Thoracic aorta (tissue), 2 donors: ENCODE measurements at regions not wholly inside any gene's neighbourhood (a gene's known extent, or its start where the extent isn't known, plus 50 kb on each side); places are given as distances from the start of the nearest gene placed in this dataset.

Source experiments
- ATAC-seq: fragments of 150-250 bp; one replicate; pipeline ENCODE4 v1.8.0; 2017; ENCODE audit warnings: low read depth; ENCODE audit not compliant: insufficient number of reproducible peaks, low FRiP score
- DNase-seq: peaks from one replicate; pipeline ENCODE4 v3.0.0-alpha.2; 2020; ENCODE audit warnings: low spot score
- H3K27ac ChIP-seq, 2 donors: fragments of 200-600 bp; sonication (generic); 1 replicate in 1 of 2; 2 replicates in 1 of 2; pipeline ENCODE4 v1.5.1; 2016; ENCODE audit warnings: mild to moderate bottlenecking in 2 of 2, moderate library complexity in 2 of 2
- H3K27me3 ChIP-seq: fragments of 200-600 bp; sonication (generic); replicated peaks from 2 replicates; pipeline ENCODE4 v1.6.0; 2016; ENCODE audit warnings: mild to moderate bottlenecking; ENCODE audit not compliant: insufficient read depth
- H3K36me3 ChIP-seq: fragments of 200-600 bp; sonication (generic); one replicate; pipeline ENCODE4 v1.5.1; 2016
- H3K4me1 ChIP-seq, 2 donors: fragments of 200-600 bp; sonication (generic); 1 replicate in 1 of 2; 2 replicates in 1 of 2; pipeline versions ENCODE4 v1.5.1 to v1.6.0; 2016; ENCODE audit warnings: low read depth in 2 of 2, mild to moderate bottlenecking in 1 of 2; ENCODE audit not compliant: control insufficient read depth in 1 of 2
- H3K4me3 ChIP-seq: fragments of 200-600 bp; sonication (generic); 2 replicates; pipeline ENCODE4 v1.5.1; 2016; ENCODE audit warnings: mild to moderate bottlenecking
- H3K9me3 ChIP-seq: fragments of 200-600 bp; sonication (generic); 2 replicates; pipeline ENCODE4 v1.5.1; 2016
- CTCF ChIP-seq: fragments of 200-600 bp; sonication (generic); IDR thresholded peaks from one replicate; pipeline ENCODE4 v1.5.1; 2019; ENCODE audit warnings: antibody characterized with exemption

DNA sequence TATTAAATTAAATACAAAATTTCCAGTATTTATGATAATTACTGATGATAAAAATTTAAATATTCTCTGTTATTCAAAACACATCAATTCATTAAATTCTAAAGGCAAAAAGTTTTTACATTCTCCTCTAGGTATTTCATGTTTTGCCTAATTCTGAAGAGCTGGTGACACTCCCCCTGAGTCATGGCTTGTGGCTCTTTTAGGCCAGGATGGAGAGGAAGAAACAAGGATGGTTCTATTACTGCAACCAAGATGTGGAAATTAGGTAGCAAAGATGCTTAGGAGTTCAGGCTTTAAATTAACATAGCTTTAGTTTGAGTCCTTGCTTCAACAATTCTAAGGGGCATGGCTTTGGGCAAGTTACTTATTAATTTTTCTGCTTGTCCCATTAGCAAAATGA lies 1295.8 kb downstream of the EFNA5 start:
- peaks cover 4% of the 10 kb centered on the region for H3K9me3 ChIP-seq
- H3K36me3 ChIP-seq = no peaks in the 10 kb centered on the region
- H3K4me1 ChIP-seq = no peaks in the 10 kb centered on the region
- TF ChIP-seq CTCF = no peak
- H3K27me3 ChIP-seq = no peaks in the 10 kb centered on the region
- no peak overlapping the region for H3K27ac ChIP-seq
- H3K4me3 ChIP-seq = no peak overlapping the region
- DNase-seq = no peak
- ATAC-seq = no peak

DNA sequence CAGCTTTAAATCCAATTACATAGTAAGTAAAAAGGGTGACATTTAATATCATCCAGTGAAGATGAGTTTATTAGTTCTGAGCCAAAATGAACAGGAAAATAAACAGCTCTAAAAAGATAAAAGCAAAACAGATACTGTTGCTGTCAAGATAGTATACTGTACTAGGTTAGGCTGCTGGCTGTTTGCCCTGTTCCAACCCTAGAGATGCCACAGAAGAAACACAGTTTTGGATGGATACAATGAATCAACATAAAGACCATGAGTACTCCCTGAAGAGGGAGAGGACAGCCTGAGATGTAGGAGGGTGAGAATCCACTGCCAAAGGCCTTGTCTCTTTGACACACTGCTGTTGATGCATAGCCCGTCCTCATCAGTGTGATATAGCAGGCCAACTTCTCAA lies 1302.7 kb downstream of the EFNA5 start:
- Histone ChIP-seq H3K27ac (no peak overlapping the region), H3K36me3 (no peaks in the 10 kb centered on the region), H3K27me3 (no peaks in the 10 kb centered on the region), H3K9me3 (peaks cover 5% of the 10 kb centered on the region), H3K4me3 (no peak overlapping the region), H3K4me1 (no peaks in the 10 kb centered on the region)
- no peak for TF ChIP-seq CTCF
- ATAC-seq (no peak), DNase-seq (no peak)

DNA sequence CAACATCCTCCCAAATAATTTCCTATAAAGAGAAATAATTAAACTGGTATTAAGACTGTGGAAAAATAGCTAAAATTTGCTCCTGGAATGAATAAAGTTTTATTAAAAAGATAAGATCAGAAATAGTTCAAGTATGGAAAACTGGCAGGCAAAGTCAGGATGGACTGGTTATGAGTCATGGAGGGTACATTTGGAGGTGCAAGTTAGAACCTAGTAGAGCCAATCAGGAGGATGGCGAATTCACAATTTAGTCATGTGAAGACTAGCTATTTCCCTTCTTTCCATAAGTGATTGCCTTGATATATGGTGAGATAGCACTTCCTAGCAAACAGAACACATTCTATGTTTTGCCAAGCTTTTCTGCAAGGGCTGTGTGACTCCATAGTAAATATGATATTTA lies 1303.5 kb downstream of the EFNA5 start:
- no peak overlapping the region for H3K4me3 ChIP-seq
- DNase-seq (no peak), ATAC-seq (no peak)
- no peaks in the 10 kb centered on the region for H3K27me3 ChIP-seq
- H3K4me1 ChIP-seq = no peaks in the 10 kb centered on the region
- H3K27ac ChIP-seq = no peak overlapping the region
- H3K36me3 ChIP-seq = no peaks in the 10 kb centered on the region
- H3K9me3 ChIP-seq = peaks cover 5% of the 10 kb centered on the region
- TF ChIP-seq CTCF = no peak

DNA sequence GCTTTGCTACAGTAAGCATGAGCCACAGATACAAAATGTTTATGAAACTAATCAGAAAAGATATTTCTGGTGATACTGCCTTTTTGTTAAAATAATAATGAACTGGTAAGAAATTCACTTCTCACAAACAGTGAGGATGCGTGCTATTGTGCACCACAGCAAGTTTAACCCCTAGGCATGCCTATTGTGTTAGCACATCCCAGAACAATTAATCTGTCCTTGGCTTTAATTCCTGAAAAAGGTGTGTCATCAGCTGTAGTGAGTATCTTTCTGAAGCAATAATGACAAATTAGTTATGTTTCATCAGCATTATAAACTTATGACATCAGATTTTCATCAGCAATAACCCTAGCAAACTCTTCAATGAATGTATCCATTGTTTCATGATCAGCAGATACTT lies 1307.2 kb downstream of the EFNA5 start:
- H3K9me3 ChIP-seq = no peaks in the 10 kb centered on the region
- ATAC-seq = no peak
- no peak for TF ChIP-seq CTCF
- H3K4me1 ChIP-seq = no peaks in the 10 kb centered on the region
- H3K27me3 ChIP-seq = no peaks in the 10 kb centered on the region
- no peak overlapping the region for H3K4me3 ChIP-seq
- H3K27ac ChIP-seq = no peak overlapping the region
- no peak for DNase-seq
- no peaks in the 10 kb centered on the region for H3K36me3 ChIP-seq

DNA sequence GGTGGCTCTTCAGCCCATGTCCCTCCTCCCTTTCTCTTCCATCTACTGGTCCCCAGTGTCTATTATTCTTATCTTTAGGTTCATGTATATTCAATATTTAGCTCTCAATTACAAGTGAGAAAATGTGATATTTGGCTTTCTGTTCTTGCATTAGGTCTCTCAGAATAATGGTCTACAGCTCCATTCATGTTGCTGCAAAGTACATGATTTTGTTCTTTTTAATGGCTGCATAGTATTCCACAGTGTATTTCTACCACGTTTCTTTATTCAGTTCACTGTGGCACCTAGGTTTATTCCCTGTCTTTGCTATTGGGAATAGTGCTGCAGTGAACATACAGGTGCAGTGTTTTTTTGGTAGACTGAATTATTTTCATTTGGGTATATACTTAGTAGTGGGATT lies 1308.8 kb downstream of the EFNA5 start:
- H3K4me1 ChIP-seq = peaks cover 0 to 10% of the 10 kb centered on the region in 2 donors

More for the DNA sequence above, 1308.8 kb downstream of the EFNA5 start:
- ATAC-seq = no peak
- DNase-seq = no peak
- TF ChIP-seq CTCF = no peak
- no peaks in the 10 kb centered on the region for H3K27me3 ChIP-seq
- H3K36me3 ChIP-seq = no peaks in the 10 kb centered on the region
- no peaks in the 10 kb centered on the region for H3K9me3 ChIP-seq
- H3K4me3 ChIP-seq = no peak overlapping the region
- no peak overlapping the region for H3K27ac ChIP-seq
